ENCODE measurements at regions not wholly inside any gene's neighbourhood (a gene's known extent, or its start where the extent isn't known, plus 50 kb on each side); places are given as distances from the start of the nearest gene placed in this dataset.

- Histone ChIP-seq H2AFZ (ENCODE audit: control insufficient read depth, low read depth, low read length) (no peak overlapping the region), H3K79me2 (ENCODE audit: control insufficient read depth, insufficient read depth, low read length) (peaks cover 23% of the 10 kb centered on the region), H3K27me3 (replicated peaks in 1 of 2; ENCODE audit: control insufficient read depth in 2 of 2, insufficient read depth in 2 of 2, low read length in 1 of 2) (no peaks in the 10 kb centered on the region), H3K27ac (ENCODE audit: control insufficient read depth, insufficient read depth) (no peak overlapping the region), H3K9ac (ENCODE audit: control insufficient read depth, insufficient read depth, low read length) (no peak overlapping the region), H3K9me3 (replicated peaks; ENCODE audit: control insufficient read depth, insufficient read depth, low read length) (no peaks in the 10 kb centered on the region), H3K4me1 (ENCODE audit: control insufficient read depth, insufficient read depth, low read length) (peaks cover 5% of the 10 kb centered on the region; the same call in 1 of the 2 replicates), H3K36me3 (ENCODE audit: control insufficient read depth in 2 of 2, insufficient read depth in 2 of 2, low read length in 1 of 2) (peaks cover 23 to 31% of the 10 kb centered on the region in 2 experiments), H3K4me3 (no peak overlapping the region), H4K20me1 (ENCODE audit: control insufficient read depth, insufficient read depth) (no peaks in the 10 kb centered on the region; the same call in 1 of the 2 replicates), H3K4me2 (ENCODE audit: control insufficient read depth, insufficient read depth) (no peak overlapping the region)
- POLR2A ChIA-PET = no interaction called here
- no TSS peak for BruUV-seq (replicated peaks)
- FAIRE-seq = no peak
- RAD21 ChIA-PET (ENCODE audit: unreplicated experiment) = no interaction called here
- CTCF ChIA-PET = interaction anchor here (1.1 to 2.0 kb wide), 3 partner anchors 9 to 245 kb away, joined by 3 to 6 read pairs (median 3); no protein-coding TSS in a partner anchor
- SMC1A ChIA-PET (ENCODE audit: uncharacterized antibody, unreplicated experiment) = no interaction called here
- in situ Hi-C loops (cut with MboI) (no loop called here), intact Hi-C loops (cut with micrococcal nuclease; ENCODE audit: unreplicated experiment) (no loop called here)
- WGBS (ENCODE audit: insufficient coverage, insufficient replicate concordance, low lambda C conversion rate, missing lambda C conversion rate) = 96% methylated on average over 5 of the region's 5 CpGs
- TF ChIP-seq ZBTB40 (IDR thresholded peaks at IDR 0.05; ENCODE audit: borderline replicate concordance) (no peak), HDAC2 (IDR thresholded peaks at IDR 0.05) (no peak), EP300 (IDR thresholded peaks at IDR 0.05; ENCODE audit: borderline replicate concordance in 1 of 2, control insufficient read depth in 1 of 2, low read depth in 2 of 2, low read length in 2 of 2) (no peak), GATAD2B (conservative IDR thresholded peaks at IDR 0.05; ENCODE audit: low read depth) (no peak), TCF12 (IDR thresholded peaks at IDR 0.05; ENCODE audit: low read depth, low read length) (no peak), NFYA (IDR thresholded peaks at IDR 0.05; ENCODE audit: borderline replicate concordance, low read depth, low read length) (no peak), ATF3 (IDR thresholded peaks at IDR 0.05; ENCODE audit: borderline replicate concordance, extremely low read depth, low read depth, low read length) (no peak), SMARCA5 (IDR thresholded peaks at IDR 0.05) (no peak), SMC3 (IDR thresholded peaks at IDR 0.05; ENCODE audit: borderline replicate concordance, low read length) (no peak), DPF2 (IDR thresholded peaks at IDR 0.05) (no peak), SPI1 (IDR thresholded peaks at IDR 0.05; ENCODE audit: borderline replicate concordance, insufficient read depth, low read depth, low read length) (no peak), ASH2L (IDR thresholded peaks at IDR 0.05; ENCODE audit: borderline replicate concordance, low read depth) (no peak), CUX1 (IDR thresholded peaks at IDR 0.05; ENCODE audit: insufficient replicate concordance, low read depth, low read length) (no peak), STAT3 (IDR thresholded peaks at IDR 0.05; ENCODE audit: low read depth, low read length) (no peak)
- DNase-seq (ENCODE audit: low read depth, low spot score) = no peak
- ATAC-seq = no peak
Observed at GRCh38 chr16:31705371-31705770, 168.2 kb upstream of the ZNF267 start.

Data from GM12878 (cell line).